Heart left ventricle (tissue), 16 donors: ENCODE measurements at regions not wholly inside any gene's neighbourhood (a gene's known extent, or its start where the extent isn't known, plus 50 kb on each side); places are given as distances from the start of the nearest gene placed in this dataset.
"Not testable (repeated sequence)": the region's sequence is repeated elsewhere in the genome, so short reads cannot be mapped to it uniquely, and the experiment has no call there.

Experiments used
- ATAC-seq, 4 donors: fragments of 200-7000 bp; cut with Tn5 transposase; one replicate each; pipeline ENCODE4 v1.9.1; 2020 to 2022; ENCODE audit warnings: moderate library complexity in 4 of 4, mild to moderate bottlenecking in 3 of 4, moderate number of reproducible peaks in 1 of 4
- DNase-seq, 5 donors: peaks; one replicate each; pipeline ENCODE4 v3.0.0-alpha.2; 2020
- H3K27ac ChIP-seq, 12 donors: fragments of 200-600 bp; sonication (generic) in 4 of 12; one replicate each; pipeline versions ENCODE4 v1.5.0 to v1.8.0; 2016 to 2022; ENCODE audit warnings: mild to moderate bottlenecking in 2 of 12
- H3K27me3 ChIP-seq, 9 donors: fragments of 200-600 bp; sonication (generic) in 2 of 9; one replicate each; pipeline versions ENCODE4 v1.5.1 to v1.8.0; 2016 to 2022; ENCODE audit warnings: mild to moderate bottlenecking in 3 of 9
- H3K36me3 ChIP-seq, 9 donors: fragments of 200-600 bp; sonication (generic) in 2 of 9; one replicate each; pipeline versions ENCODE4 v1.5.0 to v1.8.0; 2018 to 2022; ENCODE audit warnings: mild to moderate bottlenecking in 2 of 9
- H3K4me1 ChIP-seq, 12 donors: fragments of 200-600 bp; sonication (generic) in 4 of 12; one replicate each; pipeline versions ENCODE4 v1.5.0 to v1.8.0; 2016 to 2022; ENCODE audit warnings: mild to moderate bottlenecking in 3 of 12
- H3K4me3 ChIP-seq, 12 donors: fragments of 200-600 bp; sonication (generic) in 4 of 12; one replicate each; pipeline versions ENCODE4 v1.5.0 to v1.8.0; 2017 to 2022; ENCODE audit warnings: mild to moderate bottlenecking in 9 of 12, moderate library complexity in 4 of 12
- H3K9me3 ChIP-seq, 12 donors: fragments of 200-600 bp; sonication (generic) in 4 of 12; one replicate each; pipeline versions ENCODE4 v1.5.0 to v1.8.0; 2016 to 2022; ENCODE audit warnings: mild to moderate bottlenecking in 1 of 12
- CTCF ChIP-seq, 12 donors: fragments of 200-600 bp; sonication (generic) in 4 of 12; IDR thresholded peaks; one replicate each; pipeline versions ENCODE4 v1.5.0 to v1.8.0; 2018 to 2022; ENCODE audit warnings: antibody characterized with exemption in 12 of 12, mild to moderate bottlenecking in 5 of 12
- POLR2A ChIP-seq, 2 donors: fragments of 450-650 bp; IDR thresholded peaks; one replicate each; pipeline ENCODE4 v1.6.1; 2017; ENCODE audit warnings: antibody characterized with exemption in 2 of 2, mild to moderate bottlenecking in 2 of 2, moderate library complexity in 2 of 2
- WGBS, 4 donors: extraction: QIAGEN DNeasy Blood & Tissue Kit in 2 of 4; methylation state at CpG; one replicate each; pipeline versions ENCODE4 v1.1.5 to v1.1.7; 2013 to 2018; 5-methylcytosine and 5-hydroxymethylcytosine counted together
- intact Hi-C, 10 donors: fragments of 100-400 bp; cut with DNase I; formaldehyde crosslinking; loops; one replicate each; pipeline versions ENCODE4 v1.11.1 to v1.14.2; 2022
- donor health status: ischemic (EF 13 %, LVEDD 7.1; RV severe dilation, severe dysfunction).
- donor health status: healthy with polysubstance abuse.
- donor health status: DM: no; HTN: yes; CAD: no.
- donor health status: DM: no; HTN: no; CAD: no.
- donor health status: ischemic (EF 25% LVEDD 6.9; RV normal size, moderate dysfunction).
- donor health status: ischemic (EF 25% LVEDD 5.7; RV mildly dilated, moderate dysfunction).
- donor health status: healthy.
- donor health status: DM: yes; HTN: yes; CAD: no.
- donor health status: ischemic (EF 35%, LVEDD 5.7; RV mildly dilated, moderate dysfunction).
- donor health status: nonischemic (EF 11% LVEDD 7.7; RV severe dilation, severe dysfunction).
- donor health status: DM: yes; HTN: yes; CAD: no.
- donor health status: PGD.
- donor health status: ischemic (EF 29% LVEDD 5.4; RV normal size, mild dysfunction).
- donor health status: nonischemic (EF 23%, LVEDD 6.1; RV moderate dilation, normal function).

- ATAC-seq (peak in 3 of 4 donors; percentile 31 to 52 (median 49)), DNase-seq (no peak)
- H3K4me3 ChIP-seq, result no peak overlapping the region
- H3K9me3 ChIP-seq, result peaks cover 0 to 30% (median 0%) of the 10 kb centered on the region in 12 donors
- H3K27ac ChIP-seq, result no peak overlapping the region
- no peak for TF ChIP-seq POLR2A (IDR thresholded peaks at IDR 0.05)
- no peak for TF ChIP-seq CTCF (IDR thresholded peaks at IDR 0.05)
- intact Hi-C loops, result no loop called here
- no peaks in the 10 kb centered on the region for H3K27me3 ChIP-seq
- H3K36me3 ChIP-seq, result no peaks in the 10 kb centered on the region
- H3K4me1 ChIP-seq, result peaks cover 0 to 8% (median 0%) of the 10 kb centered on the region in 12 donors
- WGBS, 4 donors, result 74 to 78% (median 76%) methylated on average over 7 to 9 of the region's 9 CpGs
Measured at GRCh38 chr4:151489462-151490203, 80.7 kb downstream of the FHIP1A start.

GRCh38 chr4:151495612-151496011 is 86.6 kb downstream of the FHIP1A start:
- H3K4me3 ChIP-seq, H3K27me3 ChIP-seq, H3K36me3 ChIP-seq, H3K4me1 ChIP-seq, intact Hi-C loops, H3K27ac ChIP-seq: not testable (repeated sequence)
- peak in 3 of 4 donors; percentile 66 to 83 (median 68) for ATAC-seq
- peak in 1 of 5 donors; percentile 22 for DNase-seq
- WGBS, 4 donors, result 56 to 66% (median 65%) methylated on average over 3 of the region's 3 CpGs
- peaks cover 0 to 37% (median 0%) of the 10 kb centered on the region in 12 donors for H3K9me3 ChIP-seq

GRCh38 chr4:151511548-151511947 is 102.6 kb downstream of the FHIP1A start:
- intact Hi-C loops, H3K9me3 ChIP-seq, H3K27ac ChIP-seq, H3K4me1 ChIP-seq, H3K27me3 ChIP-seq, H3K36me3 ChIP-seq, H3K4me3 ChIP-seq, ATAC-seq, DNase-seq: not testable (repeated sequence)
- WGBS, 4 donors, result 80 to 94% (median 91%) methylated on average over 11 of the region's 11 CpGs

- no peaks in the 10 kb centered on the region for H3K36me3 ChIP-seq
- peaks cover 0 to 7% (median 0%) of the 10 kb centered on the region in 12 donors for H3K4me1 ChIP-seq
- ATAC-seq (no peak), DNase-seq (no peak)
- TF ChIP-seq CTCF (IDR thresholded peaks at IDR 0.05) (no peak), POLR2A (IDR thresholded peaks at IDR 0.05) (no peak)
- intact Hi-C loops, result no loop called here
- no peaks in the 10 kb centered on the region for H3K9me3 ChIP-seq
- H3K4me3 ChIP-seq, result no peak overlapping the region
- H3K27ac ChIP-seq, result no peak overlapping the region
- H3K27me3 ChIP-seq, result no peaks in the 10 kb centered on the region
Measured at GRCh38 chr4:151517896-151518295, 108.9 kb downstream of the FHIP1A start.

- ATAC-seq (no peak), DNase-seq (no peak)
- Histone ChIP-seq H3K27me3 (no peaks in the 10 kb centered on the region), H3K9me3 (no peaks in the 10 kb centered on the region), H3K4me3 (no peak overlapping the region), H3K36me3 (no peaks in the 10 kb centered on the region), H3K27ac (no peak overlapping the region), H3K4me1 (peaks cover 0 to 7% (median 0%) of the 10 kb centered on the region in 12 donors)
- 53 to 74% (median 59%) methylated on average over 3 of the region's 3 CpGs for WGBS, 4 donors
- TF ChIP-seq POLR2A (IDR thresholded peaks at IDR 0.05) (no peak), CTCF (IDR thresholded peaks at IDR 0.05) (no peak)
- intact Hi-C loops, result no loop called here
Measured at GRCh38 chr4:151518359-151518758, 109.4 kb downstream of the FHIP1A start.
